Left ventricle myocardium inferior (tissue), 1 donor: ENCODE measurements at regions not wholly inside any gene's neighbourhood (a gene's known extent, or its start where the extent isn't known, plus 50 kb on each side); places are given as distances from the start of the nearest gene placed in this dataset.

Experiments used
- DNase-seq: peaks from one replicate; pipeline ENCODE4 v3.0.0-alpha.2; 2020
- H3K27ac ChIP-seq: fragments of 200-600 bp; replicated peaks from 2 replicates; pipeline ENCODE4 v1.8.0; 2021
- H3K27me3 ChIP-seq: fragments of 200-600 bp; 2 replicates; pipeline ENCODE4 v1.8.0; 2021; ENCODE audit warnings: low read depth
- H3K36me3 ChIP-seq: fragments of 200-600 bp; 2 replicates; pipeline ENCODE4 v1.8.0; 2021
- H3K4me1 ChIP-seq: fragments of 200-600 bp; 2 replicates; pipeline ENCODE4 v1.8.0; 2021
- H3K4me3 ChIP-seq: fragments of 200-600 bp; 2 replicates; pipeline ENCODE4 v1.8.0; 2021; ENCODE audit warnings: mild to moderate bottlenecking, moderate library complexity
- H3K9me3 ChIP-seq: fragments of 200-600 bp; replicated peaks from 2 replicates; pipeline ENCODE4 v1.8.0; 2021
- CTCF ChIP-seq: fragments of 200-600 bp; IDR thresholded peaks from 2 replicates; pipeline ENCODE4 v1.8.0; 2021; ENCODE audit warnings: antibody characterized with exemption, mild to moderate bottlenecking, borderline replicate concordance
- intact Hi-C: fragments of 100-400 bp; cut with micrococcal nuclease; formaldehyde crosslinking; loops from one replicate; pipeline ENCODE4 v1.11.0; 2022
- donor health status: DM: no; HTN: yes; CAD: no; lungs with severe emphysema.

GRCh38 chr3:153835540-153835939 lies 285.6 kb upstream of the ARHGEF26 start:
- no peaks in the 10 kb centered on the region for H3K4me1 ChIP-seq
- TF ChIP-seq CTCF, result no peak
- intact Hi-C loops, result no loop called here

GRCh38 chr3:153840487-153840886 lies 280.7 kb upstream of the ARHGEF26 start:
- intact Hi-C loops, result no loop called here
- Histone ChIP-seq H3K27me3 (no peaks in the 10 kb centered on the region), H3K9me3 (peaks cover 5% of the 10 kb centered on the region), H3K36me3 (no peaks in the 10 kb centered on the region), H3K27ac (no peak overlapping the region), H3K4me3 (no peak overlapping the region), H3K4me1 (no peaks in the 10 kb centered on the region)
- no peak for DNase-seq
- TF ChIP-seq CTCF, result no peak

More at GRCh38 chr3:153835540-153835939, 285.6 kb upstream of the ARHGEF26 start:
- Histone ChIP-seq H3K4me3 (no peak overlapping the region), H3K27me3 (no peaks in the 10 kb centered on the region), H3K27ac (no peak overlapping the region), H3K36me3 (no peaks in the 10 kb centered on the region), H3K9me3 (peaks cover 8% of the 10 kb centered on the region)
- no peak for DNase-seq

GRCh38 chr3:153843994-153844393 lies 277.2 kb upstream of the ARHGEF26 start:
- no peak overlapping the region for H3K27ac ChIP-seq
- no peak for DNase-seq
- no peaks in the 10 kb centered on the region for H3K27me3 ChIP-seq
- H3K36me3 ChIP-seq, result no peaks in the 10 kb centered on the region
- H3K4me1 ChIP-seq, result no peaks in the 10 kb centered on the region
- intact Hi-C loops, result no loop called here
- peaks cover 5% of the 10 kb centered on the region for H3K9me3 ChIP-seq
- TF ChIP-seq CTCF, result no peak
- H3K4me3 ChIP-seq, result no peak overlapping the region

- intact Hi-C loops, result no loop called here
- TF ChIP-seq CTCF, result no peak
- peaks cover 5% of the 10 kb centered on the region for H3K9me3 ChIP-seq
- DNase-seq, result no peak
- H3K4me3 ChIP-seq, result no peak overlapping the region
- H3K27ac ChIP-seq, result no peak overlapping the region
- no peaks in the 10 kb centered on the region for H3K4me1 ChIP-seq
- H3K27me3 ChIP-seq, result no peaks in the 10 kb centered on the region
- no peaks in the 10 kb centered on the region for H3K36me3 ChIP-seq
Measured at GRCh38 chr3:153845311-153845710, 275.9 kb upstream of the ARHGEF26 start.

- no peaks in the 10 kb centered on the region for H3K27me3 ChIP-seq
- TF ChIP-seq CTCF, result no peak
- DNase-seq, result no peak
- no peak overlapping the region for H3K4me3 ChIP-seq
- no peak overlapping the region for H3K27ac ChIP-seq
- H3K36me3 ChIP-seq, result no peaks in the 10 kb centered on the region
- H3K9me3 ChIP-seq, result no peaks in the 10 kb centered on the region
- intact Hi-C loops, result no loop called here
- no peaks in the 10 kb centered on the region for H3K4me1 ChIP-seq
Measured at GRCh38 chr3:153848702-153849101, 272.5 kb upstream of the ARHGEF26 start.

GRCh38 chr3:153852355-153852754 lies 268.8 kb upstream of the ARHGEF26 start:
- TF ChIP-seq CTCF, result no peak
- Histone ChIP-seq H3K9me3 (no peaks in the 10 kb centered on the region), H3K4me1 (no peaks in the 10 kb centered on the region), H3K36me3 (no peaks in the 10 kb centered on the region), H3K4me3 (no peak overlapping the region), H3K27me3 (no peaks in the 10 kb centered on the region), H3K27ac (no peak overlapping the region)
- DNase-seq, result no peak
- intact Hi-C loops, result no loop called here
